ENCODE measurements at regions not wholly inside any gene's neighbourhood (a gene's known extent, or its start where the extent isn't known, plus 50 kb on each side); places are given as distances from the start of the nearest gene placed in this dataset.

- TF ChIP-seq, protein P1, sequence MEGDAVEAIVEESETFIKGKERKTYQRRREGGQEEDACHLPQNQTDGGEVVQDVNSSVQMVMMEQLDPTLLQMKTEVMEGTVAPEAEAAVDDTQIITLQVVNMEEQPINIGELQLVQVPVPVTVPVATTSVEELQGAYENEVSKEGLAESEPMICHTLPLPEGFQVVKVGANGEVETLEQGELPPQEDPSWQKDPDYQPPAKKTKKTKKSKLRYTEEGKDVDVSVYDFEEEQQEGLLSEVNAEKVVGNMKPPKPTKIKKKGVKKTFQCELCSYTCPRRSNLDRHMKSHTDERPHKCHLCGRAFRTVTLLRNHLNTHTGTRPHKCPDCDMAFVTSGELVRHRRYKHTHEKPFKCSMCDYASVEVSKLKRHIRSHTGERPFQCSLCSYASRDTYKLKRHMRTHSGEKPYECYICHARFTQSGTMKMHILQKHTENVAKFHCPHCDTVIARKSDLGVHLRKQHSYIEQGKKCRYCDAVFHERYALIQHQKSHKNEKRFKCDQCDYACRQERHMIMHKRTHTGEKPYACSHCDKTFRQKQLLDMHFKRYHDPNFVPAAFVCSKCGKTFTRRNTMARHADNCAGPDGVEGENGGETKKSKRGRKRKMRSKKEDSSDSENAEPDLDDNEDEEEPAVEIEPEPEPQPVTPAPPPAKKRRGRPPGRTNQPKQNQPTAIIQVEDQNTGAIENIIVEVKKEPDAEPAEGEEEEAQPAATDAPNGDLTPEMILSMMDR (conservative IDR thresholded peaks at IDR 0.05; ENCODE audit: low read length), result no peak
- TF ChIP-seq EZH2phosphoT487 (IDR thresholded peaks at IDR 0.05; ENCODE audit: borderline replicate concordance, low read depth, low read length), result no peak
Observed at GRCh38 chr16:79437764-79438751, 162.5 kb downstream of the MAF start.
